CD1c-positive myeloid dendritic cell (primary cell): ENCODE measurements at regions not wholly inside any gene's neighbourhood (a gene's known extent, or its start where the extent isn't known, plus 50 kb on each side); places are given as distances from the start of the nearest gene placed in this dataset.
"Not testable (repeated sequence)": the region's sequence is repeated elsewhere in the genome, so short reads cannot be mapped to it uniquely, and the experiment has no call there.

Experiments
- DNase-seq: peaks from one replicate; pipeline ENCODE4 v3.0.0-alpha.2; 2016; ENCODE audit errors: extremely low spot score

DNA sequence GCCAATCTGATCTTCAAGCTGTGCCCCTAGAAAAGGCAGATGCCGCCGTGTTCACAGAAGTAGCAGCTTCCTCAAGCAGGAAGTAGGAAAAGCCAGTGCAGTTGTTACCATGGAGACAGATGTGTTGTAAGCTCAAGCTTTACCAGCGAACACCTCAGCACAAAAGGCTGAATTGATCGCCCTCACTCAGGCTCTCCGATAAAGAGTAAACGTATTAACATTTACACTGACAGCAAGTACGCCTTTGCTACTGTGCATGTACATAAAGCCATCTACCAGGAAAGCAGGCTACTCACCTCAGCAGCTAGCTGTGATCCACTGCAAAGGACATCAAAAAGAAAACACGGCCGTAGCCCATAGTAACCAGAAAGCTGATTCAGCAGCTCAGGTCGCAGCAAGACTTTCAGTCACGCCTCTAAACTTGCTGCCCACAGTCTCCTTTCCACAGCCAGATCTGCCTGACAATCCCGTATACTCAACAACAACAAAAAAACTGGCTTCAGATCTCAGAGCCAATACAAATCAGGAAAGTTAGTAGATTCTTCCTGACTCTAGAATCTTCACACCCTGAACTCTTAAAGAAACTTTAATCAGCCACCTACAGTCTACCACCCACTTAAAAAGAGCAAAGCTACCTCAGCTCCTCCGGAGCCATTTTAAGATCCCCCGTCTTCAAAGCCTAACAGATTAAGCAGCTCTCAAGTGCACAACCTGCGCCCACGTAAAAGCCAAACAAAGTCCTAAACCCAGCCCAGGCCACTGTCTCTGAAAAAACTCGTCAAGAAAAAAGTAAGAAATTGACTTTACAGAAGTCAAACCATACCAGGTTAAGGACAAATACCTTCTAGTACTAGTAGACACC lies 160.0 kb downstream of the DEFB131A start:
- DNase-seq, result peak; percentile 65

DNA sequence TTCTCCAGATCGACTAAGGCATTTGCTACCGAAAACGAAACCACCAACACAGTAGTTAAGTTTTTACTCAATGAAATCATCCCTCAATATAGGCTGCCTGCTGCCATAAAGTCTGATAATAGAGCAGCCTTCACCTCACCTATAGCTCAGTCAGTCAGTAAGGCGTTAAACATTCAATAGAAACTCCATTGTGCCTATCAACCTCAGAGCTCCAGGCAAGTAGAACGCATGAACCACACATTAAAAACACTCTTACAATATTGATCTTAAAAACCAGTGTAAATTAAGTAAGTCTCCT lies 160.6 kb downstream of the DEFB131A start:
- not testable (repeated sequence) for DNase-seq

DNA sequence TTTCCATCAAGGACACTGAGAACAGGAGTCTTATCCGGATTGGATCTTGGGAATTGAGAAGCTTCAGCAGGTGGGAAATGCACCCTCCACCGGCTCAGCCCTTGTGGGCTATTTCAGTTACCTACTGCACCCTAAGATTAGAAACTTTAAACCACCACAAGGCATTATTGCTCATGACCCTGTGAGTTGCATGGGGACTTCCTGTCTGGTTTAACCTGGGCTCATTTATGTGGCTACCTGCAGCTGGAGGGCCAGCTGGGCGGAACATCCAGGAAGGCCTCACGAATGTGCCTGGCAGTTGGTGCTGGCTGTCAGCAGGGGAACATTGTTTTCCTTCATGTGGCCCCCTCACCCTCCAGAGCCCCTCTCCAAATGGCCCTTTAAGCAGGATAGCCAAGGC lies 164.1 kb downstream of the DEFB131A start:
- DNase-seq, result no peak

DNA sequence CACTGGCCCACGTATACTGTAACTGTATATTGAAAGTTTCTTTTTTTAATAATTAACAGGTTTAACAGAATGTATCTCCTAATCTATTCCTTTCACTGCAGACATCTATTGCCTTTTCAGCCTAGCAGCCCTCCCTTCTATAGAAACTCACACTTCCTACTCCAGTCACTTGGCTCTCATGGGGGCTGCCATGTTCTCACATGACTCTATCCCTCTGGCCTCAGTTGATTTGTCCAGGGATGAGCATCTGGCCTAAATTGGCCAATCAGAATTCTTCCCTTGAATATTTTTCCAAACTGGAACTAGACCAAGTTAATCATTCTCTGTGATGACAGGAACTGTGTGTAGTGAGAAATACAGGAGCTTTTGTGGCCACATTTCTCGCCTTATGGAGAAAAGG lies 166.1 kb downstream of the DEFB131A start:
- DNase-seq, result not testable (repeated sequence)

DNA sequence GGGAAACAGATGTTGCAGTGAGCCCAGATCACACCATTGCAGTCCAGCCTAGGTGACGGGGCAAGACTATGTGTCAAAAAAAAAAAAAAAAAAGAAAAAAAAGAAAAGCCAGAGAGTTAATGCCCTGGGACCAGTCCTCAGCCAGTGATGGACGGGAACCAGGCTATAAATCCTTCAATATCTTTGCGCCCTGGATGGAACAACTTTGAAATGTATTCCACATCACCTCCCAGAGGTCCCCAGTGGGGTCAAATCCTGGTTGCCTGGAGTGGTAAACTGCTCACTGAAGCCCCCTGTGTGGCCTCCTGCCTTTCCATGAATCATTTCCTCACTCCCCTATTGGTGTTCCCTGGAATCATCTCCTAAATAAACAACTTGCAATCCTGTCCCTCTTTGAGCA lies 166.9 kb downstream of the DEFB131A start:
- DNase-seq, result no peak

DNA sequence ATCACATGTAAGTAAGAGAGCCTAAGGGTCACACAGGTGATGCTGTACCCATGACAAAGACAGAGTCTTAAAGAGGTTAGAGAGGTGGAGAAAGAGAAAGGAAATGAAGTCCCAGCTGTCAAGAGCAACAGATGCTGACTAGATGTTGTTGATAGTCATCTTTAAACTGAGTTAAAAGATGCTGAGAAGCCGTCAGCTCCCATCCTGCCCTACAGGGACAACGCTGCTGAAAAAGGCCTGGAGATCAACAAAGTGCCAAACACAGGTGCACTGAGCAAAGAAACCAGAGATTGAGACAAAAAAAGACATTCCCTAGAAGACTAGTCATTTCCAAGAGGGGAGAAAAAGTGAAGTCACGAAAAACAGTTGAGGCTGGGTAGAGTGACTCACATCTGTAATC lies 145.0 kb upstream of the DRD5 start:
- DNase-seq, result not testable (repeated sequence)

DNA sequence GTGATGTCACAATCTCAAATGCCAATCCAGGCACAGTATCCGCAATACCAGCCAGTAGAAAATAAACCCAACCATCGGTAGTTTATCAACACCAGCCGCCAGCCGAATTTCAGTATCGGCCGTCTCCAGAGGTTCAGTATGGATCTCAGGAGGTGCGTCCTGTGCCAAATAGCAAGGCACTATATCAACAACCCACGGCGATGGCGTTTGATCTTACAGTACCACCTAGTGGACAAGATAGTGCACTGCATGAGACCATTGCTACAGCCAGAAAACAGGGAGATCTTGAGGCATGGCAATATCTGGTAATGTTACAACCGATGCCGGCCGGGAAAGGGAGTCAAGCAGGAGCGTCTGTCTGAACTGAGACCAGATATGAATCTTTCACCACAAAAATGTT lies 121.8 kb upstream of the DRD5 start:
- not testable (repeated sequence) for DNase-seq

DNA sequence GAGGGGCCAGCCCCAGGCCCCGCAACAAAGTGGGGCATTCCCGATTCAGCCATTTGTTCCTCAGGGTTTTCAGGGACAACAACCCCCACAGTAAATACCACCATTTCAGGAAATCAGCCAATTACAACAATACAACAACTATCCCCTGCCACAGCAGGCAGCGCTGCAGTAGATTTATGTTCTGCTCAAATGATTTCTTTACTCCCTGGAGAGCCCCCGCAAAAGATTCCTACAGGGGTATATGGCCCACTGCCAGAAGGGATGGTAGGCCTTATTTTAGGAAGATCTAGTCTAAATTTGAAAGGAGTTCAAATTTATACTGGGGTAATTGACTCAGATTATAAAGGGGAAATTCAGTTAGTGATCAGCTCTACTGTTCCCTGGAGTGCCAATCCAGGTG lies 120.5 kb upstream of the DRD5 start:
- not testable (repeated sequence) for DNase-seq

DNA sequence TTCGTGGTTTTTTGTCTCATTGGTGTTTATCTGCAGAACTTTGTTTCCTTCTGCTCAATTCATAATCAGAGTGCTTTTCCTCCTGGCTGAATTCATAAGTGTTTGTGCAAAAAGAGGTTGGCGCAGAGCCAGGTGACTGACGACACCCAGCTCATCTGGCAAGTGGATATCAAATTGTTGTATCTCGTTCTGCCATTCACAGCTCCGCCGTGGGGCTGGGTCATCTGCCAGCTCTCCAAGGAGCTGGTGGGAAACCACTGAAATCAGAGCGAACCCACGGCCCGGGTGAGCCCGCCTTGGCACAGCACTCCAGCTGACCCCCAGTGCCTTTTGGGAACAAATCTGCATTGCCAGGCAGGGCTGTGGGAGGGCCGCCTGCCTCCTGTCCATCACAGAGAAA lies 110.7 kb upstream of the DRD5 start:
- DNase-seq, result not testable (repeated sequence)

DNA sequence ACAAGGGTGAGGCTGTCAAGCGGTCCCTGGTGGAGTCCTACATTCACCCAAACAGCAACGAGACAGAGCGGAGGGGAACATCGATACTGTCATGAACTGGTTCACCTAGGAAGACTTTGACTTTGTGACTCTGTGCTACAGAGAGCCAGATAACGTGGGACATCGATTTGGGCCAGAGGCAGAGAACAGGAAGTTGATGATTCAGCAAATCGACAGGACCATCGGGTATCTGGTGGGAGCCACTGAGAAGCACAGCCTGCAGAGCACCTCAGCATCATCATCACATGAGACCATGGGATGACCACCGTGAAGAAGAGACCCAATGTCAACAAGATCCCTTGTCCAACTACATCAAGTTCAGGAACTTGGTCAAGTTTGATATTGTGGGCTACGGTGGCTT lies 104.1 kb upstream of the DRD5 start:
- not testable (repeated sequence) for DNase-seq

DNA sequence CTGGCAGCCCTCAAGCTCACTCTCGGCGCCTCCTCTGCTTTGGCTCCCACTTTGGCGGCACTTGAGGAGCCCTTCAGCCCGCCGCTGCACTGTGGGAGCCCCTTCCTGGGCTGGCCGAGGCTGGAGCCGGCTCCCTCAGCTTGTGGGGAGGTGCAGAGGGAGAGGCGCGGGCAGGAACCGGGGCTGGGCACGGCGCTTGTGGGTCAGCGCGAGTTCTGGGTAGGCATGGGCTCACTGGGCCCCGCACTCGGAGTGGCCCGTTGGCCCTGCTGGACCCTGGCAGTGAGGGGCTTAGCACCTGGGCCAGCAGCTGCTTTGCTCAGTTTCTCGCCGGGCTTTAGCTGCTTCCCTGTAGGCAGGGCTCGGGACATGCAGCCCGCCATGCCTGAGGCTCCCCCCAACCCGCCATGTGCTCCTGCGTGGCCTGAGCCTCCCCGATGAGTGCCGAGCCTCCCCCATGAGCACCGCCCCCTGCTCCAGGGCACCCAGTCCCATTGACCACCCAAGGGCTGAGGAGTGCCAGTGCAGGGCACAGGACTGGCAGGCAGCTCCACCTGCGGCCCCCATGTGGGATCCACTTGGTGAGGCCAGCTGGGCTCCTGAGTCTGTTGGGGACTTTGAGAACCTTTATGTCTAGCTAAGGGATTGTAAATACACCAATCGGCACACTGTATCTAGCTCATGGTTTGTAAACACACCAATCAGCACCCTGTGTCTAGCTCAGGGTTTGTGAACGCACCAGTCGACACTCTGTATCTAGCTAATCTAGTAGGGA lies 101.5 kb upstream of the DRD5 start:
- no peak for DNase-seq

DNA sequence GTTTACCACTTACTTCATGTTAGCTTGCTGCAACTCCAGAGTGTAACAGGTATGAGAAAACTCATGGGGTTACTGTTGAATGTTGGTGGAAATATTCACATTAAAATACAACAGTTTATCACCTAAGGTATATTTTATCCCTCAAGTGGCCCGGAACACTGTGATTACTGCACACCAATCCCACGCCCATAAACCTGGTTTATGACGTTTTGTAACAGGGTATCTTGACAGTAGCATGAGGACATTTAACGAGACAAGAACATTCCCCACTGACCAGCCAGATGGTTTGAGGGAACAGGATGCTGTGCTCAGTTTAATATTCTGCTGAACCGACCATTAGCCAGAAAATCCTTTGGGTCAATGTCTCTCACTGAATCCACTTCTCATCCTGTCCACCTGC lies 98.3 kb upstream of the DRD5 start:
- DNase-seq, result not testable (repeated sequence)

DNA sequence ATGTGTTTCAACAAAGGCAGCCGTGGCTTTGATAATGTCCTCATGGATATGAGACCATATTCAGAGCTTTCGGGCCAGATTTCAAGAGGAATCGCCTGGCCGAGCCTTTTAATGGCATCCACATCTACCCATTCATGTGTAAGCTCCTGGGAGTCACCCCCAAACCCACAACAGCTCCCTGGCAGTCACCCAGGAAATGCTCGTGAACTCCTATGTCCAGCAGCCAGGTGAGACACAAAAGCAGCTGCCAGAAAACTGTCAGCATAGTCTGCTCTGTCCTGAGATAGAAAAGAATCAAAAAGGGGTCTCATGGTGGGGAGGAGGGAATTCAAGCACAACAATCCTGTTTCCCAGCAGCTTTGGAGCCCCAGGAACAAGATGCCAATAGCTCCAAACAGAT lies 96.4 kb upstream of the DRD5 start:
- not testable (repeated sequence) for DNase-seq

DNA sequence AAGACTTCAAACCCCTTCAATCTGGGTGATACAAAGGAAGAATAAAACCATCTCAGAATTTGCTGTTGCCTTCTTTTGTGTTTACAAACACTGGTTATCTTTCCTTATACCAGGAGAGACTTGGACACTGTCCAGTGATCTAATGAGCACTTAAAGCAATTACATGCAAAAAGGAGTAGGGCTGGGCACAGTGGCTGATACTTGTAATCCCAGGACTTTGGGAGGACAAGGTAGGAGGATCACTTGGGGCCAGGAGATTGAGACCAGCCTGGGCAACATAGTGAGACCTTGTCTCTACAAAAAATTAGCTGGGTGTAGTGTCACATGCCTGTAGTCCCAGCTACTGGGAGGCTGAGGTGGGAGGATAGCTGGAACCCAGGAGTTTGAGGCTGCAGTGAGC lies 95.7 kb upstream of the DRD5 start:
- no peak for DNase-seq

DNA sequence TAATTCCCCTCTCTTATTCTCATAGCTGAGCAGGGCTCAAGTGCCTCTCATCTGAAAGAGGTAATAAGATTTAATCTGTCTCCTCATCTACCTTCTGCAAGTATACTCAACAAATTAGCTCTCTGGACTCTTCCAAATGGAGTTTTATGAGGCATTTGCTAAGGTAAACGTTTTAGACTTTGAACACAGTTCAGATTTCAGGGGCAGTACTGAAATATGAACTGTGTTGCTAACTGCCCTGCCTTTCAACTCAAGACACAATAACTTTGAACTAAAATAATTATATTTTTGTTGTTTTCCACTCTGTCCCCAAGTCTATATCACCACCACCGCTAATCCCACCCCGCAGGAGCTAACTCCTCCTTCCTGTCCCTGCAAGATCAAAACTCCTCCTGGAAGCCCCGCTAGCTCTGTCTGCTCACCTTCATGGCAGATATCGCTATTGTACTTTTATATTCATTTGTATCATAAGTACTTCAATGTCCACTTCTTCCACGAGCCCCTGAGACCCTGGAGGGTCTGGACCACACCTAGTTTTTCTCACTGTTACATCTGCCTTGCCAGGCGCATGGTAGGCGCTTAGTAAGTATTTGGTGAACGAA lies 90.7 kb upstream of the DRD5 start:
- DNase-seq, result not testable (repeated sequence)

DNA sequence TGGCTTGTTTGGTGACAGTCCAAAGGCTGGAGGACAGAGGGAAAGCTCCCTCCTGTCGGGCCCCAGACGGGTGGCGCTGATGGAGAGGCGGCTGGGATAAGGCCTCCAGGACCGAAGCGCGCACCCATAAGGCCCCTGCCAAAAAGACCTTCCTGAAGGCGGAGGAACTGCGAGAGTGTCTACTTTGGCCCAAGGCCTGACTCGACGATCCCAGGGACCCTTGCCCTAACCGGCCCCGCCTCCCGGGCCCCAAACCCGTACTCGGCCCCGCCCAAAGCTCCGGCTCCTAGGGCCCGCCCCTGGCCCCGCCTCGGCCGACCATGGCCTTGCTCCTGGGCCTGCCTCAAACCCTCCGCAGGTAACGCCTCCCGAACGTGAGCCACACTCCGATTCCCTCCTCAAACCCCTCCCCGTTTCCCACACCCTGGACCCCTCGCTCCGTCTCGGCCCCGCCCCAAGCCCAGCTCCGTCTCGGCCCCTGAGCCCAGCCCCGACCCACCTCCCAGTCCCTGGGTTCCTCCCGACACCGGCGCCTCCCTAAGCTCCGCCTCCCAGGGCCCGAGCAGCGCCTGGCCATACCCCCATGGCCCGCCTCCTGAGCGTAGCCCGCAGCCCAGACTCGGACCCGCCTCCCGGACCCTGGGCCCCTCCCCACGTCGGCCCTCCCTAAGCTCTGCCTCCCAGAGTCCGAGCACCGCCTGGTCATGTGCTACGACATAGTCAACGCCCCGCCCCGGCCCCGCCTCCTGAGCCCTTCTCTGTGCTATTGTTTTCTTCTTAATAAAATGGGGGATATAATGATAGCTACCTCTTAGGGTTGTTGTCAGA lies 90.0 kb upstream of the DRD5 start:
- peak; percentile 92 for DNase-seq

DNA sequence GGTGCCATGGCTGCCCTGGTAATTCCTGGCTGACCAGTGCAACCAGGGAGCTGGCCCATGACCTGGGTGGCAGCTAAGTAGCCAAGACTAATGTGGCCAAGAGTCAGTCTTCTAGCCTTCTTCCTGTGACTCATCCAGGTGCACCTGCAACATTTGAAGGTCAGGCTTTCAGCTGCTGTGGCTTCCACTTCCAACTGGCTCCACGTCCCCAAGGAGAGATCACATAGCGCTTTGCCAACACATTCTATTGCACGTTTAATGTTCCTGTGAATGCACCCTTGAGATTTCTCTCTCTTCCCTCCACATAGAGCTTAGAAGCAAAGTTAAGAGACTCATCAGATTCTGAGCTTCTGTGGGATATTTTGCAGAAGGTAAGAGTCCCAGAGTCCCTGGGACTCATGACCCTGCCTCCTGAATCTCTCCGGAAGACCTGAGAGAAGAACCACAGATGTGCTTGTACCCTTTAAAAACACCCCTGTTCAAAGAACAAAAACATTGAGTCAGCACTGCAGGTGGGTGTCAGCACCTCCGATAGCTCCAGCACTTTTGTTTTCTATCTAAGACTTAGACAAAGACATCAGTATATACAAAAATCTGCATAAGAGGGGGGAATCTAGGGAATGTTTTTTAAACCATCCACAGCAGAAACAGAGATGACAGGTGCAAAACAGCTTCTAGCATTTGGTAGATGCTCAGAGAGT lies 88.5 kb upstream of the DRD5 start:
- DNase-seq, result not testable (repeated sequence)

DNA sequence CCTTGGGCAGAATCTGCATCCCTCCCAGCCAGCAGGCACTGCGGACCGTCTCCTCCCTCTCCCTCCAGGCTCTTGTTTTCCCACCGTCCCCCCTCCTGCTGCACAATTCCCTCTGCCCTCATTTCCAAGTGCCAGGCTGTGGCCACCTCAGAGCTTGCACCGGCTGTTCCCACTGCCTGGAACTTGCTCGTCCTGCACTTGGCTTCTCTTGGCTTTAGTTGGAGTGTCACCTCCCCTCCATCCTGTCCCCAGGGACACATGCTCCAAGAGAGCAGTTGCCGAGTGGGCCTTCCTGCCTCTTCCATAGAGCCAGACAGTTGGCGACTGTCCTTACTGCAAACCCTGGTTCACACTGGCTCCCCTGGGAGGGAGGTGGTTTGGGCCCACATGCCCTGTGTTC lies 87.0 kb upstream of the DRD5 start:
- not testable (repeated sequence) for DNase-seq

DNA sequence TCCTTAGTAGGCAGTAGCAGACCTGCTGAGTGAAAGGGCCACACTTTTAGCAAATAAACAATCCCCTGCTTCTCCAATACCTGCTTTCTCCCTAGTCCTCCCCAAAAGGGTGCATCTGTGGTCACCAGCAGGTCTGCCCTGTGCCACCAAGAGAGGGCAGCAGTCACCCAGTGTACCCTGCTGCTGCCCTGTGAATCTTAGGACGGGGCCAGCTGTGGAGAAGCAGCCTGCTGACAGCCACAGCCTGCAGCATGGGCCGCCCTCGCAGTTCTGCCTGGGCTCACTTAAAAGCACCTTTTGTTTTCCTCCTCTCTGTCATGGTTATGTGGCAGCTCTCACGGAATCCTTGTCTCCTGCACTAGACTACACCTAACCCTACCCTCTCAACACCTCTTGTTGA lies 85.4 kb upstream of the DRD5 start:
- not testable (repeated sequence) for DNase-seq

DNA sequence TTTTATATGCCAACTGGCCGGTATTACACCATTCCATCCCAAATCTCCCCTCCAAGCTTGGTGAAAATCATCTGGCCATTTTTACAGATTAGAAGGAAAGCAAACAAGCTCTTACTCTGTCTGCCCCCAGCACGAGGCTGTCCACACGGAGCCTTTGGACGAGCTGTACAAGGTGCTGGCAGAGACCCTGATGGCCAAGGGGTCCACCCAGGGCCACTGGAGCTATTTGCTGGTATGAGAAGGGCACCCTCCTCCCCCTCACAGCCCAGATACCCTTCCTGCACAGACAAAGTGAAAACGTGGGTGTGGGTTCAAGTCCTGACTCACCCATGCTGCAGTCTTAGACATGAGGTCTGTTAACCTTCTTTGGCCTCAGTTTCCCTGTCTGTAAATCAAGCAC lies 84.9 kb upstream of the DRD5 start:
- DNase-seq, result not testable (repeated sequence)

DNA sequence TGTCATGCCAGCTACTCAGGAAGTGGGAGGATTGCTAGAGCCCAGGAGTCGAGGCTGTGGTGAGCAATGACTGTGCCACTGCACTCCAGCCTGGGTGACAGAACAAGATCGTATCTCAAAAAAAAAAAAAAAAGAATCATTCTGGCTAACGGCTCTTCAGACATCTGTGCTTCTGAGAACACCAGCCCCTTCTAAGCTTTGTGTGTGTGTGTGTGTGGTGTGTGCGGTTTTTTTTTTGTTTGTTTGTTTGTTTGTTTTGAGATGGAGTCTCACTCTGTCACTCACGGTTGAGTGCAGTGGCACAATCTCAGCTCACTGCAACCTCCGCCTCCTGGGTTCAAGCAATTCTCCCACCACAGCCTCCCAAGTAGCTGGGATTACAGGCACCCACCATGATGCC lies 79.4 kb upstream of the DRD5 start:
- DNase-seq, result not testable (repeated sequence)
